HG02885 (cell line): ENCODE measurements at regions not wholly inside any gene's neighbourhood (a gene's known extent, or its start where the extent isn't known, plus 50 kb on each side); places are given as distances from the start of the nearest gene placed in this dataset.

Source experiments
- ATAC-seq: cut with Tn5 transposase; IDR thresholded peaks from one replicate; pipeline ENCODE4 v1.9.1; 2021; ENCODE audit warnings: mild to moderate bottlenecking; ENCODE audit not compliant: unreplicated experiment, poor library complexity

GRCh38 chr4:160141206-160141605, 1038.3 kb downstream of the RAPGEF2 start:
- no peak for ATAC-seq

GRCh38 chr4:160142579-160142978, 1039.7 kb downstream of the RAPGEF2 start:
- peak; percentile 99 for ATAC-seq

GRCh38 chr4:160143574-160143973, 1040.7 kb downstream of the RAPGEF2 start:
- ATAC-seq = no peak

- no peak for ATAC-seq
These were observed 1056.6 kb downstream of the RAPGEF2 start for GRCh38 chr4:160159457-160159856.

- no peak for ATAC-seq
These were observed 1058.1 kb downstream of the RAPGEF2 start for GRCh38 chr4:160161026-160161425.

- ATAC-seq = no peak
These were observed 1072.3 kb downstream of the RAPGEF2 start for GRCh38 chr4:160175064-160175643.

- ATAC-seq = no peak
These were observed 1077.3 kb downstream of the RAPGEF2 start for GRCh38 chr4:160180211-160180610.

GRCh38 chr4:160182727-160183126, 1079.8 kb downstream of the RAPGEF2 start:
- ATAC-seq = no peak

- ATAC-seq = no peak
These were observed 1082.0 kb downstream of the RAPGEF2 start for GRCh38 chr4:160184884-160185283.

- no peak for ATAC-seq
These were observed 1090.9 kb downstream of the RAPGEF2 start for GRCh38 chr4:160193787-160194186.

- no peak for ATAC-seq
These were observed 1091.8 kb downstream of the RAPGEF2 start for GRCh38 chr4:160194716-160195115.

GRCh38 chr4:160202802-160203201, 1099.9 kb downstream of the RAPGEF2 start:
- ATAC-seq = no peak

- ATAC-seq = no peak
These were observed 1109.2 kb downstream of the RAPGEF2 start for GRCh38 chr4:160212078-160212477.

GRCh38 chr4:160213366-160213765, 1110.5 kb downstream of the RAPGEF2 start:
- no peak for ATAC-seq

GRCh38 chr4:160217352-160217751, 1114.5 kb downstream of the RAPGEF2 start:
- ATAC-seq = no peak

GRCh38 chr4:160224049-160224448, 1121.2 kb downstream of the RAPGEF2 start:
- no peak for ATAC-seq

- ATAC-seq = no peak
These were observed 1130.3 kb downstream of the RAPGEF2 start for GRCh38 chr4:160233141-160233540.

GRCh38 chr4:160235285-160235684, 1132.4 kb downstream of the RAPGEF2 start:
- ATAC-seq = no peak

GRCh38 chr4:160235771-160236170, 1132.9 kb downstream of the RAPGEF2 start:
- no peak for ATAC-seq

- no peak for ATAC-seq
These were observed 1135.9 kb downstream of the RAPGEF2 start for GRCh38 chr4:160238790-160239189.

- no peak for ATAC-seq
These were observed 1144.3 kb downstream of the RAPGEF2 start for GRCh38 chr4:160247091-160247656.

GRCh38 chr4:160251522-160252170, 1148.8 kb downstream of the RAPGEF2 start:
- ATAC-seq = no peak
